Stimulated activated CD4-positive, alpha-beta T cell treated with anti-CD3 and anti-CD28 coated beads, TNF-alpha, amount 100 ng/mL, for 48 hours (primary cell): ENCODE measurements at regions not wholly inside any gene's neighbourhood (a gene's known extent, or its start where the extent isn't known, plus 50 kb on each side); places are given as distances from the start of the nearest gene placed in this dataset.
"Not testable (repeated sequence)": the region's sequence is repeated elsewhere in the genome, so short reads cannot be mapped to it uniquely, and the experiment has no call there.

ENCODE experiments used
- DNase-seq, 3 donors: peaks; one replicate each; pipeline ENCODE4 v3.0.0-alpha.2; 2020; ENCODE audit warnings: low read depth in 3 of 3

DNA sequence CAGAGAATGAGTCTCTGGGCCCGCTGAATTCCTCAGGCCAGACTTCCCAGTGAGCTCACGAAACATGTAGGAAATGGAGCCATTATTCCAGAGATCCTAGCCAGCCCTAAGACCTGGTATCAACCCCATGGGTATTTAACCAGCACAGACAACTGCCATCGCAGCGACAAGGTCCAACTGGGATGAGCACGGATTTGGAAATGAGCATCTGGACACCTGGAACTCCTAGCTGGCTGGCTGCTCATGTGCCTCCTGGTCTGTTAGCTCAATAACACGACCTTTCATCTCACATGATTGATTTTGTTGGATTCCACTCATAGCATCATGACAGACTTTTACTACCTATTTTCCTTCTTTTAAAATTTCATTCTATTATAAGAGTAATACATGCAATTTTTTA lies 51.0 kb downstream of the POU3F3 start:
- no peak for DNase-seq

- DNase-seq: no peak
These were observed 55.4 kb downstream of the POU3F3 start for GRCh38 chr2:104909317-104909716.

GRCh38 chr2:104914509-104914908 lies 60.6 kb downstream of the POU3F3 start:
- DNase-seq: no peak

GRCh38 chr2:104915107-104915793 lies 61.3 kb downstream of the POU3F3 start:
- no peak for DNase-seq

- DNase-seq: no peak
These were observed 65.2 kb downstream of the POU3F3 start for GRCh38 chr2:104919127-104919526.

DNA sequence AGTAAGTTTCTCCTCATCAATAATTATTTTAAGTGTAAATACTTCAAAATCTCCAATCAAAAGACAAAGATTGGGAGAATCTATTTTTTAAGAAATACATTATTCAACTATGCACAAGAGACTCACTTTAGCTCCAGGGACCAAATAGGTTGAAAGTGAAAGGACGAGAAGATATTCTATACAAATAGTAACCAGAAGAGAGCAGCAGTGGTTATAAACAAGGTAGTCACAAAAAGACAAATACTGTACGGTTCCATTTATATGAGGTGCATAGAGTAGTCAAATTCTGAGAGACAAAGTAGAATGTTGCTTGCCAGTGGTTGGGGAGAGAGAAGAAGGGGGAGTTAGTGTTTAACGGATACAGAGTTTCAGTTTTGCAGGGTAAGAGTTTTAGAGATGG lies 69.8 kb downstream of the POU3F3 start:
- no peak for DNase-seq

DNA sequence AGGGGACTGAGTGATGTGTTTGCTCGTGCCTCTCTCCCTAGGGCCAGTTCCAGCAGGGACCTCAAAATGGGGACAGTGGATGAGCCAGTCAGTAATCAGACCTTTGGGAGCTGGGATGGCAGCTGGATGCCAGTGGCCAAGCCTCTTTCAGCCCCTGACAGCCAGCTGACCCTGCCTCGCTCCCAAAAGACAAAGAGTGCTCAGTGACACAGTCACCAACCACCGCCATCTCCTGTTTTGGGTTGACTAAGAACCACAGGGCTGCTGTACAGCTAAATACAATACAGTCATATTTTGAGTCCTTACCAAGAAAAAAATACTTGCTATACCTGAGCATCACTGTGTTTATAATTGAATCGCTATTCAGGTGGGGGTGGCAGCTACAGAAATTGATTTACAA lies 75.7 kb downstream of the POU3F3 start:
- DNase-seq: no peak

DNA sequence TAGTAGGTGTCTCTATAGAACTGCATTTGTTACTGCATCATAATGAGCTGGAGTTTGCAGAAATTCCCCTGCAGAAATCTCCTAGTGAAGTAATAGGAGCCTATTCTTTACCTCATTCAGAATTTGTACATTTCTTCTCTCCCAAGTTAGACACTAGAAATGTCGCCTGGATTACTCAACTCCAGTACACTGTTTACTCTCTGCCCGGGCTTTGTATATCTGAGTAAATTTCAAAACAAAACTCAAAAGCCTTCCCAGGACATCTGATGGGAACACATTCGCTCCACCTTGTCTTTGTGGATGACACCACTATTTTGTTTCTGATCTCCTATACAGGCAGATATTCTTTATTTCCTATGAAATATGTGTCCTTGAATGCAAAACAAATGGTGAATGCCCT lies 76.8 kb downstream of the POU3F3 start:
- DNase-seq: no peak

DNA sequence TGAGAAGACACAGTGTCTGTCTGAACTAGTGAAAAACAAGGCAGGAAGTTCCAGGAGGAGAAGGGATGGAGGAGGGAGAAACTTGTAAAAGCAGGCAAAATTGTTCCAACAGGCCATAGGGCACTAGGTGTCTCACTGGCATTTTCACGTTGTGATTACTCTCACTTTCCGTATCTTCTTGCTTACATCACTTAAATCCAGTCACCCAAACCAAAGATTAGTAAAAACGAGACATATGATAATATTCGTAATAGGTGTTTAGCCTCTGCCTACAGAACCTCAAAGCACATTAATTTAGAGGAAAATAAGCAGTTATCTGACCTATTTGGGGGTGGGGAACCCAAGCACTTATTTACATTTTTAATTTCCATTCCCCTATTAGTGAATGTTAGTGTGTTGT lies 78.3 kb downstream of the POU3F3 start:
- no peak for DNase-seq

GRCh38 chr2:104933151-104933917 lies 79.4 kb downstream of the POU3F3 start:
- DNase-seq: no peak

DNA sequence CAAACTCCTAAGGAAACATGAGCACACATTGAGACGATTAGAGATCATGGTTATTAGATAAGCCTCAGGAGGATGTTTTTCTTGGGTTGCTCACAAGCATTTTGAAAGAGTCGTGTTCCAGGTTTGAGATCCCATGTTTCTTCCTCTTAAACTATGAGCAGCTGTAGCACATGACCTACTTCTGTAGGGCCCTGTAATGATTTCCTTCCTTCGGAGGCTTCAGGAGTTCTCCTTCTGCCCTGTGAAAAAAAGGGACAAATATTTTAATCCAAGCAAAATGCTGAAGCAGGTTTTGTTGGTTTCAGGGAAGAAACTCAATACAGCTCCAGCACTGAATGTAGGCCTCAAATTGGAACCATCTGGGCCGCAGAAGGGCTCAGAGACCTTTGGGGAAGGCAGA lies 82.6 kb downstream of the POU3F3 start:
- no peak for DNase-seq

- DNase-seq: peak in 2 of 3 donors; percentile 9 to 23
These were observed 84.5 kb downstream of the POU3F3 start for GRCh38 chr2:104938231-104938941.

DNA sequence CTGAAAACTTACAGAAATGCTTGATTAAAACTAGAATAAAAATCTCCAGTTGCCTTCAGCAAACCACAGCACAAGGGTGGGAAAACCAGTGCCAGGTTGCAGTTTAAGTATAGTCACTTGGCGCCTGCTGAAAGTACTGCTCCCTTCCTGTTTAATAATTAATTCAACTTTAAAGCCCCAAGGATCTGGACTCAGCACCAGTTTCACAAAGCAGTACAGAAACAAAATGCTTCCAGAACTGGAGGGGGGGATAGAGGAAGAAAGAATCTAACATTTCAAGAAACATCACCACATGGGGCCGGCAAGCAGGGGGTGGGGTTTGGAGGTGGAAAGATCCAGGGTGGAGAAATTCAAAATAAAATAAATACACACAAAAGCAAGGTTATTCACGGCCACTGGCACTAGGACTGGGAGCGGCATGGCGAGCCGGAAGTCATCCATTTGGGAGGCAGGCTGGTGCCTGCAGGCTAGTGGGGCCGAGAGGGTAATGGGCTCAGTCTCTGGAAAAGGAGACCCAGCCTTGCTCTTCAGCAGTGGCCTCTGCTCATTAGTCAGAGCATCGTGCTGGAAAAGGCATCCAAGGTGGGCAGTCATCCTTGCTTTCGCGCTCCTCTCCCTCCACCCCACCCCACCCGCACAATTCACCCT lies 85.8 kb downstream of the POU3F3 start:
- DNase-seq: no peak

DNA sequence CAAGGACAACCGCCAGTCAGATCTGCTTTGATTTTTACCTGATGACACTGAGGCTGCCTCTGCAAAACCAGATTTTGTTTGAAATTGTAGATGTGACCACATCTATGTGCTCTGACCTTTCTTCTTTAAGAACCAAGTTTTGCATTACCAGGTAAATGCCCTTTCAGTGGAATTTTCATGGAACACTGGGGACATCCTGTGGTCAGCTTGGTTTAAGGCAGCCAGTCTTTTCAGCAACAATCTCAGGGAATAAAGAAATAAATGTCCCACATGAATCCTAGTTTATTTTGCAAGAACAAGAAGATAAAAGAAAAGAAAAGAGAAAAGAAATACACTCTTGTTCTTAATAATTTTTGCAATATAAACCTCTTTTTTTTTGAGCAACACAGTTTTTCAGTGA lies 90.6 kb downstream of the POU3F3 start:
- no peak for DNase-seq

- DNase-seq: no peak
These were observed 91.2 kb downstream of the POU3F3 start for GRCh38 chr2:104945121-104945520.

DNA sequence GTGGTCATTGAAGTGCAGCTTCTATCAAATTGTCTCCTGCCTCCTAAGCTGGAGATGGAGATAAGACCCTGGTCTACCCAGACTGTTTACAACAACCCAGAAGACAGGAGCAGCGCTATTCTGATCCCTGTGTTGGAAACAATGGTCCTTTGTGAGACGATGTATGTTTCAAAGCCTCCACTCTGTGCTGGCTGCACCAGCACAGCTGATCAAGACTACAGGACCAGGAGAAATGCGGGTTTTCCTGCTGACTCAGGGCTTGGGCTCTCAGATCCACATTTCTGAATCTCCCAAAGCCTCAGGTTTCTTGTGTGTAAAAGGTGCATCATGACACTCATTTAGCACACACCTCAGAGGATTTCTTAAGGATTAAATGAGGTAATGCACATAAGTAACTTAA lies 92.0 kb downstream of the POU3F3 start:
- no peak for DNase-seq

DNA sequence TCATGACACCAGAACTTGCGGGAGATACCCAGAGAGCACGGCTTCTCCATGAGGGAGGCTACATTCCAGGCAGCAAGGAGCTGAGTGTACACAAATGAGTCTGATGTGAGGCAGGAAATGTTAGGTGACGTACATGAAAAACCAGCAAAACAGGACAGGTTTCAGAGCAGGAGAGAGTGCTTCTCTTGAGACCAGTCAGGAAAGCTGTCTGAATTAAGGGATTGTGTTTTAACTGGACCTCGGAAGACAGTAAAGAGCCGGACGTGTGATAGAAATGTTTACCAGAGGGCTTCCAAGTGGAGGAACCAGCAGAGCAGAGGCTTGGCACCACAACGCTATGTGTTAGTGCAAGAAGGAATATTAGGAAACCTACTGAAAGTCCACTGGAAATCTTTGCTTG lies 90.4 kb upstream of the MRPS9 start:
- not testable (repeated sequence) for DNase-seq

GRCh38 chr2:104952976-104953375 lies 84.9 kb upstream of the MRPS9 start:
- no peak for DNase-seq

GRCh38 chr2:104965900-104966299 lies 72.0 kb upstream of the MRPS9 start:
- DNase-seq: no peak

- no peak for DNase-seq
These were observed 68.3 kb upstream of the MRPS9 start for GRCh38 chr2:104969564-104969963.

DNA sequence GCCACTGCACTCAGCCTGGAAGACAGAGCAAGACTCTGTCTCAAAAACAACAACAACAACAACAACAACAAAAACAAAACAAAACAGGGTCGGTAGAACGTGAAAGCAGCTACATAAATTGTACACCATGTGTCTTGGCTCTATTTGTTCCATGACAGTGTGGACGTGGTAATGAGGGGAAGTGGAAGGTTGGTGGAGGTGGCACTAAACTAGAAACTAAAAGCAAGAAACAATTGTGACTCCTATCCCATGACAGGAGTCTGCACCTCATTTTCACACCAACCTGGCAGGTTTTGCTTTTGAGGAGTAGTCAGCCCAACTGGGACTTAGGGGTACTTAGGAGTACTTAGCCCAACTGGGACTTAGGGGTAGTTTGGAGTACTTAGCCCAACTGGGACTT lies 62.5 kb upstream of the MRPS9 start:
- no peak for DNase-seq

DNA sequence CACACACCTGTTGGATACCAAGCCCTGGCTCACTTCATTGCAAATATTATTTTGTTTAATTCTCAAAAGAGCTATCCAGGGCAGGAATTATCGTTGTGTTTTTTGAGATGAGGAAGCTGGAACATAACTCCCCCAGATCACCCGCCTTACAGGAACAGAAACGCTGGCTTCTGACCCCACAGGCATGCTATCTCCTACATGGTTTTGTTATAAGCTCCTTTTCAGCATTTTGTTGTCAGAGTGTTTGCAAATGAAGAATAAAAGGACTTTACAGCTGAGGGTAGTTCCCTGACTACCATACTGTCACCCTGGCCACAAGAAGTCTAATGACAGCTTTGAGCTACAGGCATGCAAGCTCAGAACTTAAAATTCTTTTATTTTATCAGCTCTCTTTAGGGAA lies 62.0 kb upstream of the MRPS9 start:
- no peak for DNase-seq
